LoVo (cell line): ENCODE measurements at regions not wholly inside any gene's neighbourhood (a gene's known extent, or its start where the extent isn't known, plus 50 kb on each side); places are given as distances from the start of the nearest gene placed in this dataset.
"Not testable (repeated sequence)": the region's sequence is repeated elsewhere in the genome, so short reads cannot be mapped to it uniquely, and the experiment has no call there.

ENCODE experiments used
- DNase-seq: peaks from one replicate; pipeline ENCODE4 v3.0.0-alpha.2; 2016; ENCODE audit warnings: low spot score

DNA sequence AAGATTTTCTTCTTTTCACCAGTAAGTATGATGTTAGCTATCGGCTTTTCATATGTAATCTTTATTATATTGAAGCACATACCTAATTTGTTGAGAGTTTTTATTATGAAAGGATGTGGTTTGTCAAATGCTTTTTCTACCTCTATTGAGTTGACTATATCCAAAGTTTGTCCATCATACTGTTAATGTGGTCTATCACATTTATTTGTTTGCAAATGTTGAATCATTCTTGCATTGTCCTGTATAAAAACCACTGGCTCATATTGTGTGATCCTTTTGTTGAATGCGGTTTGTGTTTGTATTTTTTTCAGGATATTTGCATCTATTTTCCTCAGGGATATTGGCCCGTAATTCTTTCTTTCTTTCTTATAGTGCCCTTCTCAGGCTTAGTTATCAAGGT, 675.5 kb downstream of the NUP35 start:
- DNase-seq, result no peak

DNA sequence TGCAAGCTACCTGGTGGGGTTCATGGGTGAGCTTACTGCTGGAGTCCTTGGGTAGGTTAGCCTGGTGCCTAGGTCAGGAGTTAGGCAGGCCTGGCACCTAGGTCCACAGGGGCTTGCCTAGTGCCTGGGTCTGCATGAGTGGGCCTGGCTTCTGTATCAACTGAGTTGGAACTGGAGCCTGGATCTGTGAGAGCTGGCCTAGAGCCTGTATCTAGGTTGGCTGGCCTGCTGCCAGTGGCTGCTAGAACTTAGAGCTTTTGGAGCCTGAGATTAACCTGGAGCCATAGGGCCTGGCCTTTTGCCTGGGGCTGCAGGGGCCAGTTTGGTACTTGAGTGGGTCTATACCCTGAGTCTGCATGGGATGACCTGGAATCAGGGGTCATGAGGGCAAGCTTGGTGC, 679.4 kb downstream of the NUP35 start:
- no peak for DNase-seq

DNA sequence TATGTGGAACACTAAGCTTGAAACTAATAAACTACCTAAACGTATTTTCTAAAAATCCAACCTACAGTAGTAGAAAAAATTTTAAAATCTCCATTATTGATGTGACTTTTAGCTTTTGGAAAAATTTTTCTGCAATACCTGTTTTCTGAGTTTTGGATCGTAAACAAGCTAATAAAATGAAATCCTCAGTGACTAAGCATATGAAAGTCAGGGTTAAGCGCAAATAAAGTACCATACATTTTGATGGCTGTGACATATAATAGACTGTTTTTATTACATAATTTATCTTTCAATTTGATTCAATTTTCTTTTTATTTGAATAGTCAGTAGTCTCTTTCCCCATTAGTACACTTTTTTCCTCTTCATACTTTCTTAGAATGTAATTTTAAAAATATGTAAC, 683.6 kb downstream of the NUP35 start:
- DNase-seq, result no peak

DNA sequence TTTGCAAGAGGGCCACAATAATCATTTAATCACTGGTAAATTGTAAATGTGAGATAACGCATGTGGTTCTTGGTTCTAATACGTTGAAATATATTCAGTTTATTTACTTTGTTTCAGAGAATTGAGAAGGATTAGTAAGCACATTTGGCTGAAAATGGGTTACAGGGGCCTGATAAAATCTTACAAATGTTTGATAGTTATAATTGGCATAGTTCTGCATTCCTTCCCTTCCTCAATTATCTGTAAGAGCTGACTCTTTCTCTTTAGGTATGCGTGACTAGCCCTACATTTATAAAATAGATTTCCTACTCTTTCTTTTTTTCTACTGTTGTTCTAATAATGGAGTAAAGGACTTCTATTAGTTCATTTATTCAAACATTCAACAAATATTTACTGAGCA, 685.2 kb downstream of the NUP35 start:
- DNase-seq, result no peak

DNA sequence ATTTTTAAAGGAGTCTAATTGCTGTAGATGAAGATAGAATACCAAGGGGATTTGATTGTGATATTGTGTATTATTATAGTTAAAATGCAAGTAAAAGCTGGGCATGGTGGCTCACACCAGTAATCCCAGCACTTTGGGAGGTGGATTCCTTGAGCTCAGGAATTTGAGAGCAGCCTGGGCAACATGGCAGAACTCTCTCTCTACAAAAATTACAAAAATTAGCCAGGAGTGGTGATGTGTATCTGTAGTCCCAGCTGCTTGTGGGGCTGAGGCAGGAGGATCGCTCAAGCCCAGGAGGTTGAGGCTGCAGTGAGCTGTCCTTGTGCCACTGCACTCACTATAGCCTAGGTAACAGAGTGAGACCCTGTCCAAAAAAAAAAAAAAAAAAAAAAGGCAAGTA, 687.0 kb downstream of the NUP35 start:
- no peak for DNase-seq

DNA sequence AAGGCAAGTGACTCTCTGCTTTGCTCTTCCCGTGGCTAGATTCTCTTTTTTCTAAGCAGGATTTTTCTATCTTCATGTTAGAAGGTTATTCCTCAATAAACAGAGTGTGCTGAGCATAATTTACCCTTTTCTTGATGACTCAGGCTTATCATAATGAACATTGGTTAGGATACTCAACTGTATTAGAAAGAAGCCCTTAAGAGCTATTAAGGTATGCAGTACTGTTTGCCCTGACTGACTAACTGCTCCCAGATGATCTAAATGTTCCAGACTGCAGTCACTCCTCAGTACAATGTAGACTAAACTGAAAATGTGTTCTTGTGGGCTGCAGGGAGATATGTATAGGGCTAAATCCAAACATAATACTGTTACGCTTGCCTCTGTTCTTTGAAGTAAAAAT, 687.8 kb downstream of the NUP35 start:
- DNase-seq, result no peak

DNA sequence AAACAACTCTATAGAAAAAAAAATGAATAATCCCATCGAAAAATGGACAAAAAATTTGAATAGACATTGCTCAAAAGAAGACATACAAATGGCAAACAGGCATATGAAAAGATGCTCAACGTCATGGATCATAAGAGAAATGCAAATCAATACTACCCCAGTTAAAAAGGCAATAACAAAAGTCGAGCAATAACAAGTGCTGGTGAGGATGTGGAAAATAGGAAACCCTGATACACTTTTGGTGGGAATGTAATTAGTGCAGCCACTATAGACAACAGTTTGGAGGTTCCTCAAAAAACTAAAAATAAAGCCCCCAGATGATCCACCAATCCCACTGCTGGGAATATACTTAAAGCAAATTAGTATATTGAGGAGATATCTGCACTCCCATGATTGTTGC, 701.5 kb downstream of the NUP35 start:
- DNase-seq, result no peak

DNA sequence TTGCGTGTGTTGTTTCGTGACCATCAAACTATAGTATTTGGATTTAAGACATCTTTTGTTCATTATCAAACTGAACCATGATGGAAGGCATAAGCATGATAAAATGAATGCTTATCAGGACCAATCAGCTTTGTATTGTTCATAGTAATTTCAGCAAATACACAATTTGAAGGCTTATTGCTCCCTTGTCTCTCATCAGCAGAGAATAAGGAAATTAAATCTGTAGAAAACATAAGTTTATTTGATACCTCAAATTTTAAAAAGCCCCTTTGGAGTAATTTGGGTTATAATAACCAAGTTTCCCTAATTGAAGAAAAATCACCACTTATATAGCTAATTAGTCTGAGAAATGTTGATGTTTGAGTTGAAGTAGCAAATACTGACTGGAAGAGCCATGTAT, 705.7 kb downstream of the NUP35 start:
- no peak for DNase-seq

DNA sequence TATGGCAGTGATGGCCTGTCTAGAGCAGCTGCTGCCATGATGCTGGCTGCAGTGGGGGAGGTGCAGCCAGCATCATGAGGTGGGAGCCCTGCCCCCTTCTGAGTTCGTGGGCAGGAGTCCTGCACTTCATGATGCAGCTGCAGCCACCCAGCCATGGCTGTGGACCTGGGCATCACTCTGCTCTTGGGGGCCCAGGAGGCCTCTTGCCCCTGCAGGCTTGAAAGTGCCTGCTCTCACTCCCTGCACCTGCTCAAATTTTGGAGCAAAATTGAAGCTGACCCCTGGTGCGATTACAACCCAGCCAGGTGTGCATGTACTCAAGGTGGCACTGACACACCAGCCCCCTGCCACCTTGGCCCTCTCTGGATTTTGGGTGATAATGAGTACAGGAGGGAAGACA, 712.9 kb downstream of the NUP35 start:
- no peak for DNase-seq

DNA sequence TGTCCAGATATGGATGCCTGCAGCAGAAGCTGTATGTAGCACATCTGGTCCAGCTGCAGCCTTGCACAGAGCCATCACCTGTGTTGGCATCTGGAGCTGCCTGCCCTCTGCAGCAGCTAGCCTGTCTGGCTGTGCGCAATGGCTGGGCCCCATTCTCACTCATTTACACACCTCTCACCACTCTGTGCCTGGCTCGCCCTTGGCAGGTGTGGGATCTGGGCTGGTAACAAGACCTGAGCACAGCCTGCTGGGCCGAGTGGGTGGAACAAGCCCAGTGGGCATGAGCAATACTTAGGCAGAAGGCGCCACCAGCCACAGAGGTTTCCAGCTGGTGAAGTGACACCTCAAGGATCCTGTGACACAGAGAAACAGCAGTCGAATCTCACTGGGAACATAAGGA, 714.1 kb downstream of the NUP35 start:
- no peak for DNase-seq

DNA sequence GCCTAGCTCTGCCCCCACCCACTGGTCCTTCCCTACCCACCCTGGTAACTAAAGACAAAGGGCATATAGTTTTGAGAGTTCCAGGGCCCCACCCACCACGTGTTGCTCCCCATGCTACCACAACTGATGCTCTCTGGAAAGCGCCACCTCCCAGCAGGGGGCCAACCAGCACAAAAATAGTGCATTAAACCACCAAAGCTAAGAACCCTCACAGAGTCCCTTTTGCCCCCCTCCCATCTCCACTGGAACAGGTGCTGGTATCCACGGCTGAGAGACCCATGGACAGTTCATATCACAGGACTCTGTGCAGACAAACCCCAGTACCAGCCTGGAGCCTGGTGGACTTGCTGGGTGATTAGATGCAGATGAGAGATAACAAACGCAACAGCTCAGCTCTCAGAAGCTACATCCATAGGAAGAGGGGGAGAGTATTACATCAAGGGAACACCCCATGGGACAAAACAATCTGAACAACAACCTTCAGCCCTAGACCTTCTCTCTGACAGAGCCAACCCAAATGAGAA, 715.9 kb downstream of the NUP35 start:
- no peak for DNase-seq

DNA sequence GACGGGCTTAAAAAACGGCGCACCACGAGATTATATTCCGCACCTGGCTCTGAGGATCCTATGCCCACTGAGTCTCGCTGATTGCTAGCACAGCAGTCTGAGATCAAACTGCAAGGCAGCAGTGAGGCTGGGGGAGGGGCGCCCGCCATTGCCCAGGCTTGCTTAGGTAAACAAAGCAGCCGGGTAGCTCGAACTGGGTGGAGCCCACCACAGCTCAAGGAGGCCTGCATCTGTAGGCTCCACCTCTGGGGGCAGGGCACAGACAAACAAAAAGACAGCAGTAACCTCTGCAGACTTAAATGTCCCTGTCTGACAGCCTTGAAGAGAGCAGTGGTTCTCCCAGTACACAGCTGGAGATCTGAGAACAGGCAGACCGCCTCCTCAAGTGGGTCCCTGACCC, 725.6 kb downstream of the NUP35 start:
- DNase-seq, result not testable (repeated sequence)

DNA sequence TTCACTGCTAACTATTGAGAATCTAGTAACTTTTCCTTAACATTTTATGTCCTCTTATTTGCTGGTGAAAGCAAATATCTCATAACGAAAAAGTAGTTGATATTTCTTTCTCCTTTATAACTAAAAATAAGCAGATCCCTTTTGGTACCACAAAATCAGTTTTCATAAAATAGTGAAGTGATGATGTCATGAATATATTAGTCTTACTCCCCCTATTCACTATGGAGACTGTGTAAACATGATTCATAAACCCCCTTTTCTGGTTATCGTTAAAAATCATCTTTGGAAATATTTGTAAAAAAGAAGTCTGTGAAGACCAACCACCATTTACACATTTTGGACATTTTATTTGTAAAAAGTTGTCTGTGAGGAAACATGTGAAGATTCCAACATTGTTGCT, 734.9 kb downstream of the NUP35 start:
- DNase-seq, result no peak

DNA sequence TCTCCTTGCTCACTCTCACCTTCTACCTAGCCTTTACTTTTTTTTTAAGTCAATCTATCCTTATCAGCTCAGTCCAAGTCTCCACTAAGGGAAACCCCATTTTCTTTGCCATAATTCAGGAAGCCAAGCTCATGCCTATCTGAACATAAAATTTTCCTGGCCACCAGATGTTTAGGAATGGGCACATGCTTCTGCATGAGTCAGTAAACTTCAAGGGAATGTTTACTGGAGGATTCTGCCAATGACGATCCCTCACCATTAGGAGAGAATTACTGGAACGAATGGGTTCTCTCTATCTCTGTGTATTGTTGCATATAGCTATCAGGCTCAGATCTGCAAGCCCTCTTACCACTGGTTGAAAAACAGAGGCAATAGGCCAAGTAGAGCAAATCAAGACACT, 731.7 kb upstream of the ZNF804A start:
- no peak for DNase-seq

DNA sequence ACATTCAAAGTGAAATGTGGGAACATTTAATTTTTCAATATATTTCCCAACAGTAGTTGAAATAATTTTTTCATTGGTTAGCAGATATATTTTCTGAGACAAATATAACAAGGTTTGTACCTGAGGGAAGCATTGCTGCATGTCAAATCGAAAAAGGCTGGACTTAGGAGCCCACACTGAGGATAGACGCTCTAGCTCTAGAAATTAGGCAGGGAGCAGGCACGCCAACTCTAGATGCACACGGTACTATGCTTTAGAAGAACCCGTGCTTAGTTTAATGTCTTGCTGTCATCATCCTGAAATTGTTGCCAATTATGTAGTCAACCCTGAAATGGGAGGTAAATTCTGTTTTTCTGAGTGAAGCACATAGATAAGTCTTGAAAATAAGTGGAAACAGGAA, 731.1 kb upstream of the ZNF804A start:
- no peak for DNase-seq

DNA sequence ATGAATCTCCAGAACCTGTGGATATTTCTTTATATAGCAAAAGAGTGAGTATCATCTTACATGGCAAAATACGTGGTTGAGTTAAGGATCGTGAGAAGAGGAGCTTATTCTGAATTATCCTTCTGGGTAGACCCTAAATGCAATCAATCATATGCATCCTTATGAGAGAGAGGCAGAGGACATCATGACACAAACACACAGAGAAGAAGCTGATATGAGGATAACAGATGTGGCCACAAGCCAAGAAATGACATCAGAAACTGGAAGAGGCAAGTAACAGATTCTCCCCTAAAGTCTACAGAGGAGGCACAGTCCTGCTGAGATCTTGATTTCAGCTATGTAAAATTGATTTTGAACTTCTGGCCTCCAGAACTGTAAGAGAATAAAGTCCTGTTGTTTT, 730.2 kb upstream of the ZNF804A start:
- no peak for DNase-seq

DNA sequence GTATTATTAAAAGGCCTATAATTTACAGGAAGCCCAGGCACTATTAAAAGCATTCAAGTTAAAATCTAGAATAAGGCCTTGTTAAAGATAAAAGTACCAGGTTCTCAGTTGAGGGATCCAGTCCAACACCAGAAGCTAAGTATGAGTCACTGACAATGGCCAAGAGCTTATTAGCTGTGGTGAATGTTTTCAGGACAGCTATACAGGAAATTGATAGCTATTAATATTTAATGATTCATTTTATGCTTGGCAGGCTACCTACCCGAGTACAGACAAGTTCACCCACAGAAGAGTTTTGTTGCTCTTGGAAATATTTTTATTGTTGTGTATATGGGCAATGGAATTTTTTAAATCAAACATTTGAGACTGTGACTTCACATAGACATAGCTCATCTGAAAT, 729.6 kb upstream of the ZNF804A start:
- DNase-seq, result no peak

DNA sequence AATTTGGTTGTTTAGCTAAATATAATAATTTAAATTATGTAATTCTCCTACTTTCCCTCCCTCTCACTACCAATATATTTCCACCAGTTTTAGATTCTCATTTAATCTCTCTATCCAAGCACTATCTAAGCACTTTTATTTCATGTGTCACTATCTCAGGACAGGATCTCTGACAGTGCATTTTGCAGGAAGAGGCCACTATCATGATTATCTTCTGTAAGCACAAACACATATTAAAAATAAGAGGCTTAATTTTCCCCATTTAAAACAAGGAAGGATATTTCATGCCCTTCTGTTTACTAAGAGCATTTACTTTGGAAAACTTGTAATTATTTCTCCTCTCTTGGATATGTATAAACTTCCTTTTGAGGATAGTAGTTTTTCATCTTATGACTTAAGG, 726.2 kb upstream of the ZNF804A start:
- no peak for DNase-seq

DNA sequence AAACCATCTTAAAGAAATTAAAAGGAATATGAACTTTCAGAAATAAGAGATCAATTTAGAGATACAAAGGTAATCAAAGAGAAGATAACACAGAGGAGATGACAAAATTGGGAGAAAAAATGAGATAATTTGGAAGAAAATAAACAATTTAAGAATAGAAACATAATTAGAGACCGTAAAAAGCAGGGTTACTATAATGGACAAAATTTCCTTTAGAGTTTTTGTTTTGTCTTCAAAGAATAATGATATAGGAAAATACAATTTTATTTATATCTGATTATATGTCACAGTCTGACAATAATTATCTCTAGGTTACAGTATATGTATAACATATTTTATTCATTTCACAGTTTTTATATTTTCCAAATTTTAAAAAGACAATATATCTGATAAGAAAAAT, 716.4 kb upstream of the ZNF804A start:
- DNase-seq, result no peak

DNA sequence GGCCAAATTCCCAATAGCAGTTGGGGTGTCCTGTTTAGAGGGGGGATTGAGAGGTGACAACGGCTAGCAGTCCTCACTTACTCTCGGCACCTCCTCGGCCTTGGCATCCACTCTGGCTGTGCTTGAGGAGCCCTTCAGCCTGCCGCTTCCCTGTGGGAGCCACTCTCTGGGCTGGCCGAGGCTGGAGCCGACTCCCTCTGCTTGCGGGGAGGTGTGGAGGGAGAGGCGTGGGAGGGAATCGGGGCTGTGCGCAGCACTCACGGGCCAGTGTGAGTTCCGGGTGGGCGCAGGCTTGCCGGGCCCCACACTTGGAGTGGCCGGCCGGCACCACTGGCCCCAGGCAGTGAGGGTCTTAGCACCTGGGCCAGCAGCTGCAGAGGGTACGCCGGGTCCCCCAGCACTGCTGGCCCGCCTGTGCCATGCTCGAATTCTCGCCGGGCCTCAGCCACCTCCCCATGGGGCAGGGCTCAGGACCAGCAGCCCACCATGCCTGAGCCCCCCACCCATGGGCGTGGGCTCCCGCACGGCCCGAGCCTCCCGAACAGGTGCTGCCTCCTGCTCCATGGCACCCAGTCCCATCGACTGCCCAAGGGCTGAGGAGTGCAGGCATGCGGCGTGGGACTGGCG, 705.9 kb upstream of the ZNF804A start:
- DNase-seq, result no peak

DNA sequence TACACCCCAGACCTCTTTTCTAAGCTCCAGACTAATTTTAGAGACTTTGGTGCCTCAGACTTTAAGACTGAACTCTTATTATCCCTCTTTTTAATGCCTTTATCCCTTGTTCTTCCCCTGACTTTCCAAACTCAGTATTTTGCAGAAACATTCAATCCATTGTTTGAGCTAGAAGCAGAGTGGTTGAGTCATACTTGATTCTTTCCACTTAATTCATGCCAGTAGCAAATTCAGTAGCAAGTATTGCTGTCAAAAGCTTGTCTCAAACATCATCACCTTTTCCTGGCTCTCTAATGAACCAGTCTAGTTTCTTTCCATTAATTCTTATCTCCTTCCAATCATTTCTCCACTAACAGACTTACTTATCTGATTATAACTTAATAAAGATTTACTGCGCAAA, 699.7 kb upstream of the ZNF804A start:
- DNase-seq, result no peak

DNA sequence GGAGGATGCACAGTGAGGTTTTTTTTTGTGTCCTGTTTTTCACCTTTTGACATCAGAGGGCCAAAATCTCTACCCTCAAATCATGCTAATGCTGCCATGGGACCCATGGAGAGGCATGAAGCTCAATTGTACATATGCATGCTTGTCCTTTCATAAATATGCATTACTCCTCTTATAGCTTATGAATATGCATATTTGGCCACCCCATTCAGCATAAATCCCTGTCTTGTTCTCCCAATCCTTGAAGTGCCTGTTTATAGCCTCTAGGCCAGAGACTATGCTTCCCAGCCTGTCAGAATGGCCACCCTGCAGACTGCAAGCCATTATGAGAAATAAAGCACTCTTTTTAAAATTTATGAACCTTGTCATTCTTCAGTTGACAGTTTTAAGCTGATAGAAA, 696.4 kb upstream of the ZNF804A start:
- no peak for DNase-seq

DNA sequence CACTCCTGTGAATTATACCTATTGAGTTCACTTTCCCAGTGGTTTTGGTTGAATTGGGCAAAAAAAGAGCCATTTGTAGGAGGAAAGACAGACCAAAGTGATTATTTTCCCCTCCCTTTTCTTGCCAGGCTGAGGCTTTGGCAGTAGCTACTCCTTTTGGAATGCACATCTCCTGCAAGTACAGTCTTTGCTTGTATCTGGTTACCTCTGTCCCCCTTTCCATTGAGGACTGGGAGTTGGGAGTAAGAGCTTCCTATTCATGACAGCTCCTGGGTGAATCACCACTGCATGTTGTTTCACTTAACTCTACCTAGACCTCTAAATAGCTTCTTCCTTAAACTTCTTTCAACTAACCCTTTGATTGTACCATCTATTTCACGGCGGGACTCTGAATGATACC, 695.3 kb upstream of the ZNF804A start:
- DNase-seq, result no peak

DNA sequence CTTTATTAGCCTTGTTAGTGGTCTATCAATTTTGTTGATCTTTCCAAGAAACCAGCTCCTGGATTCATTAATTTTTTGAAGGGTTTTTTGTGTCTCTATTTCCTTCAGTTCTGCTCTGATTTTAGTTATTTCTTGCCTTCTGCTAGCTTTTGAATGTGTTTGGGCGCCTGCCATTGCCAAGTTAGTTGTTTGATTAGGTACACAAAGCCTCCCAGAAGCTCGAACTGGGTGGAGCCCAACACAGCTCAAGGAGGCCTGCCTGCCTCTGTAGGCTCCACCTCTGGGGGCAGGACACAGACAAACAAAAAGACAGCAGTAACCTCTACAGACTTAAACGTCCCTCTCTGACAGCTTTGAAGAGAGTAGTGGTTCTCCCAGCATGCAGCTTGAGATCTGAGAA, 682.3 kb upstream of the ZNF804A start:
- DNase-seq, result not testable (repeated sequence)

DNA sequence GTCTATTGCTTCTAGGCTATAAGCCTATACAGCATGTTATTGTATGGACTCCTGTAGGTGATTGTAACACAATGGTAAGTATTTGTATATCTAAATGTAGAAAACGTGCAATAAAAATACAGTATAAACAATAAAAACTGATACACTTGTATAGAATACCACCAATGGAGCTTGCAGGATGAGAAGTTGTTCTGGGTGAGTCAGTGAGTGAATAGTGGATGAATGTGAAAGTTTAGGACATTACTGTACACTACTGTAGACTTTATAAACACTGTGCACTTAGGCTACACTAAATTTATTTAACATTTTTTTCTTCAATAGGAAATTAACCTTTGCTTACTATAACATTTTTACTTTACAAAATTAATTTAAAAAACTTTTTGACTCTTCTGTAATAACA, 679.2 kb upstream of the ZNF804A start:
- no peak for DNase-seq
